Mucosa of descending colon (tissue), 3 donors: ENCODE measurements at regions not wholly inside any gene's neighbourhood (a gene's known extent, or its start where the extent isn't known, plus 50 kb on each side); places are given as distances from the start of the nearest gene placed in this dataset.

ENCODE experiments used
- ATAC-seq: fragments of 200-7000 bp; cut with Tn5 transposase; one replicate; pipeline ENCODE4 v1.9.1; 2020; ENCODE audit warnings: mild to moderate bottlenecking, moderate library complexity
- DNase-seq, 3 donors: peaks; one replicate each; pipeline ENCODE4 v3.0.0-alpha.2; 2020
- H3K36me3 ChIP-seq: fragments of 200-600 bp; one replicate; pipeline ENCODE4 v1.8.0; 2021; ENCODE audit warnings: low read depth, mild to moderate bottlenecking
- H3K4me1 ChIP-seq: fragments of 200-600 bp; one replicate; pipeline ENCODE4 v1.8.0; 2021; ENCODE audit warnings: low read depth, mild to moderate bottlenecking
- H3K4me3 ChIP-seq: fragments of 200-600 bp; one replicate; pipeline ENCODE4 v1.8.0; 2021; ENCODE audit warnings: mild to moderate bottlenecking
- H3K9me3 ChIP-seq: fragments of 200-600 bp; one replicate; pipeline ENCODE4 v1.8.0; 2021; ENCODE audit warnings: mild to moderate bottlenecking
- CTCF ChIP-seq: fragments of 200-600 bp; IDR thresholded peaks from one replicate; pipeline ENCODE4 v1.8.0; 2022; ENCODE audit warnings: antibody characterized with exemption, mild to moderate bottlenecking
- intact Hi-C, 2 donors: fragments of 100-400 bp; cut with DNase I in 1 of 2; cut with micrococcal nuclease in 1 of 2; formaldehyde crosslinking; loops; one replicate each; pipeline versions ENCODE4 v1.11.0 to v1.11.1; 2022; cut with DNase I, micrococcal nuclease
- donor health status: DM: no; HTN: no; CAD: no; lungs with moderate emphysema.
- donor health status: DM: no; HTN: no; CAD: no.
- donor health status: DM: no; HTN: yes; CAD: no.

- ATAC-seq (no peak), DNase-seq (no peak)
- TF ChIP-seq CTCF, result no peak
- no peaks in the 10 kb centered on the region for H3K36me3 ChIP-seq
- H3K4me3 ChIP-seq, result no peak overlapping the region
- no peaks in the 10 kb centered on the region for H3K9me3 ChIP-seq
- intact Hi-C loops, result no loop called here
- no peaks in the 10 kb centered on the region for H3K4me1 ChIP-seq
Observed at GRCh38 chr17:6245301-6246177, 175.4 kb downstream of the WSCD1 start.

- ATAC-seq (no peak), DNase-seq (no peak)
- Histone ChIP-seq H3K9me3 (no peaks in the 10 kb centered on the region), H3K36me3 (no peaks in the 10 kb centered on the region), H3K4me3 (no peak overlapping the region), H3K4me1 (no peaks in the 10 kb centered on the region)
- intact Hi-C loops, result no loop called here
- TF ChIP-seq CTCF, result no peak
Observed at GRCh38 chr17:6244796-6245195, 174.6 kb downstream of the WSCD1 start.

GRCh38 chr17:6244253-6244652, 174.1 kb downstream of the WSCD1 start:
- Histone ChIP-seq H3K4me3 (no peak overlapping the region), H3K4me1 (no peaks in the 10 kb centered on the region), H3K9me3 (no peaks in the 10 kb centered on the region), H3K36me3 (no peaks in the 10 kb centered on the region)
- DNase-seq, result no peak
- TF ChIP-seq CTCF, result no peak
- intact Hi-C loops, result no loop called here
- ATAC-seq, result no peak

GRCh38 chr17:6243186-6243585, 173.0 kb downstream of the WSCD1 start:
- ATAC-seq (no peak), DNase-seq (no peak)
- TF ChIP-seq CTCF, result no peak
- intact Hi-C loops, result no loop called here
- Histone ChIP-seq H3K4me1 (no peaks in the 10 kb centered on the region), H3K9me3 (no peaks in the 10 kb centered on the region), H3K36me3 (no peaks in the 10 kb centered on the region), H3K4me3 (no peak overlapping the region)

GRCh38 chr17:6241996-6242395, 171.8 kb downstream of the WSCD1 start:
- Histone ChIP-seq H3K4me1 (no peaks in the 10 kb centered on the region), H3K4me3 (no peak overlapping the region), H3K9me3 (no peaks in the 10 kb centered on the region), H3K36me3 (no peaks in the 10 kb centered on the region)
- ATAC-seq, result no peak
- DNase-seq, result no peak
- TF ChIP-seq CTCF, result no peak
- intact Hi-C loops, result no loop called here
